ENCODE measurements at regions not wholly inside any gene's neighbourhood (a gene's known extent, or its start where the extent isn't known, plus 50 kb on each side); places are given as distances from the start of the nearest gene placed in this dataset.

- H3K9me3 ChIP-seq (ENCODE audit: control insufficient read depth, insufficient read depth, low read length), result no peaks in the 10 kb centered on the region
- no peak overlapping the region for H3K9ac ChIP-seq (ENCODE audit: low read depth, low read length)
- ChIA-PET CTCF (interaction anchor here (1.2 kb wide), 1 partner anchor 30 kb away, joined by 4 read pairs; no protein-coding TSS in a partner anchor), POLR2A (ENCODE audit: unreplicated experiment) (no interaction called here)
- no peaks in the 10 kb centered on the region for H3K36me3 ChIP-seq (ENCODE audit: control insufficient read depth, insufficient read depth, low read length)
- H4K20me1 ChIP-seq (ENCODE audit: insufficient read depth, low read length), result no peaks in the 10 kb centered on the region
- no peaks in the 10 kb centered on the region for H3K79me1 ChIP-seq (ENCODE audit: low read depth in 1 of 2, low read length in 2 of 2)
- no CpG with 5 or more reads among the region's 4 CpGs for WGBS, 2 experiments (ENCODE audit: extremely low coverage in 2 of 2, insufficient read length in 1 of 2)
- H2AK5ac ChIP-seq (ENCODE audit: low read depth, low read length), result no peak overlapping the region
- H3K4me1 ChIP-seq (ENCODE audit: control insufficient read depth, insufficient read depth, low read length), result peaks cover 6% of the 10 kb centered on the region
- H3K23ac ChIP-seq (ENCODE audit: low read depth, low read length), result no peak overlapping the region
- no peak overlapping the region for H3K56ac ChIP-seq (ENCODE audit: extremely low read depth, insufficient read depth, low read length)
- intact Hi-C loops (cut with micrococcal nuclease), result no loop called here
- no peak overlapping the region for H2BK5ac ChIP-seq (ENCODE audit: low read depth, low read length, poor library complexity, severe bottlenecking)
- peak overlapping the region; percentile 88 for H3K4me2 ChIP-seq (ENCODE audit: low read depth, low read length)
- H4K8ac ChIP-seq (ENCODE audit: low read depth in 2 of 2, low read length in 2 of 2), result peak overlapping the region in 1 of 2 experiments; percentile 12; a peak in 1 of 4 replicates
- ATAC-seq (ENCODE audit: low read depth), result peak; percentile 80
- TF ChIP-seq POLR2A (IDR thresholded peaks at IDR 0.05; ENCODE audit: low read depth, low read length) (no peak), CHD1 (IDR thresholded peaks at IDR 0.05; ENCODE audit: low read depth, low read length) (no peak), RCOR1 (IDR thresholded peaks at IDR 0.05; ENCODE audit: insufficient replicate concordance, low read length) (no peak), SMC3 (IDR thresholded peaks at IDR 0.05; ENCODE audit: low read depth, low read length) (no peak), ELK1 (IDR thresholded peaks at IDR 0.05; ENCODE audit: borderline replicate concordance, low read depth, low read length) (no peak), MXI1 (IDR thresholded peaks at IDR 0.05; ENCODE audit: borderline replicate concordance, low read depth, low read length) (no peak), NFE2L2 (IDR thresholded peaks at IDR 0.05; ENCODE audit: low read depth, low read length) (no peak), MAFK (IDR thresholded peaks at IDR 0.05; ENCODE audit: low read depth, low read length) (no peak), CEBPB (IDR thresholded peaks at IDR 0.05; ENCODE audit: low read depth, low read length) (no peak), BHLHE40 (IDR thresholded peaks at IDR 0.05; ENCODE audit: low read depth, low read length) (no peak), CTCF (conservative IDR thresholded peaks at IDR 0.05; ENCODE audit: low read depth, low read length) (no peak), MAZ (IDR thresholded peaks at IDR 0.05; ENCODE audit: borderline replicate concordance, low read depth, low read length) (no peak), FOS (IDR thresholded peaks at IDR 0.05; ENCODE audit: low read depth, low read length) (no peak), RAD21 (IDR thresholded peaks at IDR 0.05; ENCODE audit: low read length) (no peak)
- TF ChIP-seq, protein P1, sequence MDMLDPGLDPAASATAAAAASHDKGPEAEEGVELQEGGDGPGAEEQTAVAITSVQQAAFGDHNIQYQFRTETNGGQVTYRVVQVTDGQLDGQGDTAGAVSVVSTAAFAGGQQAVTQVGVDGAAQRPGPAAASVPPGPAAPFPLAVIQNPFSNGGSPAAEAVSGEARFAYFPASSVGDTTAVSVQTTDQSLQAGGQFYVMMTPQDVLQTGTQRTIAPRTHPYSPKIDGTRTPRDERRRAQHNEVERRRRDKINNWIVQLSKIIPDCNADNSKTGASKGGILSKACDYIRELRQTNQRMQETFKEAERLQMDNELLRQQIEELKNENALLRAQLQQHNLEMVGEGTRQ (IDR thresholded peaks at IDR 0.05; ENCODE audit: low read depth, low read length), result no peak
- in situ Hi-C loops (cut with MboI; ENCODE audit: low sequenced_read_pairs), result no loop called here
- no peaks in the 10 kb centered on the region for H3K9me1 ChIP-seq (ENCODE audit: insufficient read depth, low read length)
- no peaks in the 10 kb centered on the region for H3K27me3 ChIP-seq (ENCODE audit: control insufficient read depth, insufficient read depth, low read length)
- 0 out of 2 replicates have a peak overlapping the region, but pooled peaks have one; percentile 14 for H4K91ac ChIP-seq (ENCODE audit: insufficient read depth, low read depth, low read length)
- H3K18ac ChIP-seq (ENCODE audit: low read depth, low read length), result peak overlapping the region; percentile 90
- H3K4ac ChIP-seq (ENCODE audit: low read depth, low read length), result no peak overlapping the region
- no peak overlapping the region for H2AK9ac ChIP-seq (replicated peaks; ENCODE audit: low read depth, low read length, poor library complexity)
- no TSS peak for BruUV-seq (replicated peaks)
- peak; percentile 54 for DNase-seq
- no peak overlapping the region for H3K4me3 ChIP-seq (ENCODE audit: insufficient read depth, low read depth, low read length)
- no peak overlapping the region for H2BK120ac ChIP-seq (ENCODE audit: low read depth, low read length)
- H3K27ac ChIP-seq (ENCODE audit: insufficient read depth, low read length), result peak overlapping the region; percentile 45; the same call in 1 of the 2 replicates
- dilution Hi-C loops (cut with HindIII; ENCODE audit: low sequenced_read_pairs, unreplicated experiment), result no loop called here
- H2BK20ac ChIP-seq (ENCODE audit: low read depth, low read length), result 0 out of 2 replicates have a peak overlapping the region, but pooled peaks have one; percentile 27
- H2BK15ac ChIP-seq (ENCODE audit: low read depth, low read length), result no peak overlapping the region
- H4K5ac ChIP-seq (ENCODE audit: low read depth, low read length), result no peak overlapping the region
- H3K14ac ChIP-seq (replicated peaks; ENCODE audit: low read depth, low read length), result 0 out of 2 replicates have a peak overlapping the region, but pooled peaks have one; percentile 4
- H2AFZ ChIP-seq (replicated peaks; ENCODE audit: low read length, poor library complexity), result no peak overlapping the region
Measured at GRCh38 chr10:61160253-61160652, 216.3 kb upstream of the RHOBTB1 start.
